ENCODE measurements at regions not wholly inside any gene's neighbourhood (a gene's known extent, or its start where the extent isn't known, plus 50 kb on each side); places are given as distances from the start of the nearest gene placed in this dataset.

DNA sequence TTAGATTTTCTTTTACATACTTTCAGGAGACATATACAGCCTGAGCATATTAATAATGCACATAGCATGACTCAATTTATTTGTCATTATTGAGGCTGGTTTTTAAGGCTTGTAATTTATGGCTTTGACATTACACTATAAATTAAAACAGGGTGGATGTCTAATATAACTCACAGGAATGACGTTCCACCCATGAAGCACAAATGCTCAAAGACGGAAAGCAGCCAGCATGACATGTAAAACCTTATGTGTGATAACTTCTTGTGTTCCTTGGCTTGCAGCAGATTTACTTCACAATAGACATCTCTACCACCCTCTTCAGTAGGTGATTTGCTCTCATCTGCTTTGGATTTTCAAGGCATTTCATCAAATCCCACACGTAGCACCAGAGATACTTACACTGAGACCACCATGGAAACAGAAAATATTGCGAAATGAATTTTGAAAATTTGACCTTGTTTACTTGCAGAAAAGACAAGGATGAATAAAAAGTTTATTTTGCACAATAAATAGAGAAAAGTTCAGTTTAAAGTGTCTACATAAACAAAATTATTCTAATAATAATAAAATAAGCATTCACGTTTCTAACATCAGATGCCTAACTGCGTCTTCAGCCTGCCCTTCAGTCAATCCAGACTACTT is 64.7 kb upstream of the BTC start:
- in situ Hi-C loops (cut with MboI): no loop called here

DNA sequence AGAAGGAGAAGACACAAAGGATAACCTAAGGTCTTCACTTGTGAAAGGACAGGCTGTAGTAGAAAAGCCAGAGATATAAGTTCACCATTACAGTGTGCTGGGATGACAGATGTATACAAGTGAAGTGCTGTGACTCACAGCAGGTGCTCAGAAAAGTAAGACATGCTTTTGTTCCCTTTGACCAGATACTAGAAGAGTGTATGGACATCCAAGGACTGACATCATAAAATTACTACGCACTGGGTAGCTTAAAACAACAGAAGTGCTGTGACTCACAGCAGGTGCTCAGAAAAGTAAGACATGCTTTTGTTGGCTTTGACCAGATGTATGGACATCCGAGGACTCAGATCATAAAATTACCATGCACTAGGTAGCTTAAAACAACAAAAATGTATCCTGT is 61.6 kb upstream of the BTC start:
- Histone ChIP-seq H3K9me2 (ENCODE audit: insufficient read depth) (no peaks in the 10 kb centered on the region), H3K27ac (no peak overlapping the region), H3K4me2 (ENCODE audit: unreplicated experiment) (no peak overlapping the region), H3K9me3 (ENCODE audit: low read depth) (no peaks in the 10 kb centered on the region), H3F3A (ENCODE audit: insufficient read depth) (no peaks in the 10 kb centered on the region), H2AFZ (no peak overlapping the region), H3K36me3 (ENCODE audit: low read depth) (no peaks in the 10 kb centered on the region), H3K4me1 (ENCODE audit: insufficient read depth) (no peaks in the 10 kb centered on the region), H3K4me3 (no peak overlapping the region), H4K20me1 (ENCODE audit: insufficient read depth) (no peaks in the 10 kb centered on the region), H3K79me2 (ENCODE audit: insufficient read depth) (no peaks in the 10 kb centered on the region), H3K27me3 (replicated peaks; ENCODE audit: insufficient read depth) (0 out of 2 replicates have a peak, but pooled peaks cover 5% of the 10 kb centered on the region), H3K9ac (no peak overlapping the region)
- WGBS, 2 experiments (ENCODE audit: low coverage in 1 of 2, low lambda C conversion rate in 2 of 2, missing lambda C conversion rate in 2 of 2): 15 to 31% methylated on average over 2 of the region's 2 CpGs
- no peak for DNase-seq
- no peak for TF ChIP-seq EZH2 (IDR thresholded peaks at IDR 0.05; ENCODE audit: insufficient read depth, poor library complexity, severe bottlenecking)
- no peak for TF ChIP-seq EZH2phosphoT487 (IDR thresholded peaks at IDR 0.05; ENCODE audit: insufficient read depth, low read depth)
- in situ Hi-C loops (cut with MboI): no loop called here

More for the DNA sequence above, 64.7 kb upstream of the BTC start:
- DNase-seq: no peak
- H3K79me2 ChIP-seq (ENCODE audit: insufficient read depth): no peaks in the 10 kb centered on the region
- no peaks in the 10 kb centered on the region for H3K36me3 ChIP-seq (ENCODE audit: low read depth)
- peaks cover 3% of the 10 kb centered on the region; the same call in 1 of the 2 replicates for H3K27me3 ChIP-seq (replicated peaks; ENCODE audit: insufficient read depth)
- no peaks in the 10 kb centered on the region for H3K4me1 ChIP-seq (ENCODE audit: insufficient read depth)
- no peaks in the 10 kb centered on the region for H3K9me2 ChIP-seq (ENCODE audit: insufficient read depth)
- H3K9me3 ChIP-seq (ENCODE audit: low read depth): no peaks in the 10 kb centered on the region
- H3K4me2 ChIP-seq (ENCODE audit: unreplicated experiment): no peak overlapping the region
- H3K4me3 ChIP-seq: no peak overlapping the region
- TF ChIP-seq EZH2 (IDR thresholded peaks at IDR 0.05; ENCODE audit: insufficient read depth, poor library complexity, severe bottlenecking) (no peak), EZH2phosphoT487 (IDR thresholded peaks at IDR 0.05; ENCODE audit: insufficient read depth, low read depth) (no peak)
- no peak overlapping the region for H3K9ac ChIP-seq
- no peaks in the 10 kb centered on the region for H3F3A ChIP-seq (ENCODE audit: insufficient read depth)
- WGBS, 2 experiments (ENCODE audit: low coverage in 1 of 2, low lambda C conversion rate in 2 of 2, missing lambda C conversion rate in 2 of 2): 14 to 15% methylated on average over 6 of the region's 6 CpGs
- H2AFZ ChIP-seq: no peak overlapping the region
- H3K27ac ChIP-seq: no peak overlapping the region
- no peaks in the 10 kb centered on the region for H4K20me1 ChIP-seq (ENCODE audit: insufficient read depth)

DNA sequence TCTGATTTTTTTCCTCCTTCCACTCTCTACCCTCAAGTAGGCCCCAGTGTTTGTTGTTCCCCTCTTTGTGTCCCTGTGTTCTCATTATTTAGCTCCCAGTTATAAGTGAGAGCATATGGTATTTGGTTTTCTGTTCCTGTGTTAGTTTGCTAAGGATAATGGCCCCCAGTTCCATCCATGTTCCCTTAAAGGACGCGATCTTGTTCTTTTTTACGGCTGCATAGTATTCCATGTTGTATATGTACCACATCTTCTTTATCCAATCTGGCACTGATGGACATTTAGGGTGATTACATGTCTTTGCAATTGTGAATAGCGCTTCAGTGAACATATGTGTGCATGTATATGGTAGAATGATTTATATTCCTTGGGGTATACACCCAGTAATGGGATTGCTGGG is 54.5 kb upstream of the BTC start:
- Histone ChIP-seq H4K20me1 (ENCODE audit: insufficient read depth) (no peaks in the 10 kb centered on the region), H3K4me1 (ENCODE audit: insufficient read depth) (no peaks in the 10 kb centered on the region), H3K27ac (no peak overlapping the region), H2AFZ (no peak overlapping the region), H3K4me2 (ENCODE audit: unreplicated experiment) (no peak overlapping the region), H3K79me2 (ENCODE audit: insufficient read depth) (no peaks in the 10 kb centered on the region), H3F3A (ENCODE audit: insufficient read depth) (no peaks in the 10 kb centered on the region), H3K9me2 (ENCODE audit: insufficient read depth) (no peaks in the 10 kb centered on the region), H3K27me3 (replicated peaks; ENCODE audit: insufficient read depth) (peaks cover 5% of the 10 kb centered on the region; the same call in 1 of the 2 replicates), H3K4me3 (no peak overlapping the region), H3K9ac (no peak overlapping the region), H3K36me3 (ENCODE audit: low read depth) (no peaks in the 10 kb centered on the region), H3K9me3 (ENCODE audit: low read depth) (no peaks in the 10 kb centered on the region)
- DNase-seq: no peak
- in situ Hi-C loops (cut with MboI): no loop called here
- TF ChIP-seq EZH2 (IDR thresholded peaks at IDR 0.05; ENCODE audit: insufficient read depth, poor library complexity, severe bottlenecking): no peak
- no peak for TF ChIP-seq EZH2phosphoT487 (IDR thresholded peaks at IDR 0.05; ENCODE audit: insufficient read depth, low read depth)
- WGBS, 2 experiments (ENCODE audit: low coverage in 1 of 2, low lambda C conversion rate in 2 of 2, missing lambda C conversion rate in 2 of 2): 59 to 63% methylated on average over 4 of the region's 4 CpGs

DNA sequence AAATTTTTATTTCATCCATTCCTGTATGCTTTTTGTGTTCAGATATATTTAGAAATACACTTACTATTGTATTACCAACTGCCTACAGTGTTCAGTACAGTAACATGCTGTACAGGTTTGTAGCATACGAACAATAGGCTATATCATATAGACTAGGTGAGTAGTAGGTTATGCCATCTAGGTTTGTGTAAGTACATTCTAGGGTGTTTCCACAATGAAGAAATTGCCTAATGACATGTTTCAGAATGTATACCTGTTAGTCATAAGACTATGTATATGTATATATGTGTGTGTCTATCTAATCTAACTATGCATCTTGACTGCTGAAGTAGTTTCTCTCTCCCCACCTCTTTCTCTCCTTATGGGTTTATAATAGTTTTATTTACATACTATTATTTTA is 51.5 kb upstream of the BTC start:
- Histone ChIP-seq H4K20me1 (ENCODE audit: insufficient read depth) (no peaks in the 10 kb centered on the region), H3K36me3 (ENCODE audit: low read depth) (no peaks in the 10 kb centered on the region), H3K27ac (no peak overlapping the region), H3K79me2 (ENCODE audit: insufficient read depth) (no peaks in the 10 kb centered on the region), H3K9me3 (ENCODE audit: low read depth) (no peaks in the 10 kb centered on the region), H3K27me3 (replicated peaks; ENCODE audit: insufficient read depth) (no peaks in the 10 kb centered on the region; the same call in 1 of the 2 replicates), H3K4me2 (ENCODE audit: unreplicated experiment) (no peak overlapping the region), H3K9me2 (ENCODE audit: insufficient read depth) (no peaks in the 10 kb centered on the region), H3K4me3 (no peak overlapping the region), H3K4me1 (ENCODE audit: insufficient read depth) (no peaks in the 10 kb centered on the region), H3K9ac (no peak overlapping the region), H2AFZ (no peak overlapping the region), H3F3A (ENCODE audit: insufficient read depth) (no peaks in the 10 kb centered on the region)
- TF ChIP-seq EZH2phosphoT487 (IDR thresholded peaks at IDR 0.05; ENCODE audit: insufficient read depth, low read depth) (no peak), EZH2 (IDR thresholded peaks at IDR 0.05; ENCODE audit: insufficient read depth, poor library complexity, severe bottlenecking) (no peak)
- in situ Hi-C loops (cut with MboI): no loop called here
- DNase-seq: no peak
- 28 to 31% methylated on average over 1 of the region's 1 CpG for WGBS, 2 experiments (ENCODE audit: low coverage in 1 of 2, low lambda C conversion rate in 2 of 2, missing lambda C conversion rate in 2 of 2)

Measured in GM23248 (cell line).